Testis (tissue), 2 donors: ENCODE measurements at regions not wholly inside any gene's neighbourhood (a gene's known extent, or its start where the extent isn't known, plus 50 kb on each side); places are given as distances from the start of the nearest gene placed in this dataset.

Source experiments
- DNase-seq: peaks from one replicate; pipeline ENCODE4 v3.0.0-alpha.2; 2019
- H3K27ac ChIP-seq, 2 donors: fragments of 200-600 bp; sonication (generic); one replicate each; pipeline ENCODE4 v1.5.1; 2019
- H3K27me3 ChIP-seq: fragments of 200-600 bp; sonication (generic); one replicate; pipeline ENCODE4 v1.5.1; 2019
- H3K36me3 ChIP-seq: fragments of 200-600 bp; sonication (generic); one replicate; pipeline ENCODE4 v1.5.1; 2017; ENCODE audit warnings: low read depth; ENCODE audit errors: missing control alignments
- H3K4me1 ChIP-seq: fragments of 200-600 bp; sonication (generic); one replicate; pipeline ENCODE4 v1.5.1; 2019
- H3K4me3 ChIP-seq, 2 donors: fragments of 200-600 bp; sonication (generic); one replicate each; pipeline ENCODE4 v1.5.1; 2017 to 2019
- H3K9me3 ChIP-seq: fragments of 200-600 bp; sonication (generic); one replicate; pipeline ENCODE4 v1.5.1; 2017
- POLR2A ChIP-seq: fragments of 450-650 bp; IDR thresholded peaks from one replicate; pipeline ENCODE4 v1.6.1; 2017; ENCODE audit warnings: antibody characterized with exemption, mild to moderate bottlenecking, moderate library complexity
- WGBS, 2 donors: methylation state at CpG; one replicate each; pipeline ENCODE4 v1.1.5; 2018; 5-methylcytosine and 5-hydroxymethylcytosine counted together
- intact Hi-C: fragments of 100-400 bp; cut with DNase I; formaldehyde crosslinking; loops from one replicate; pipeline ENCODE4 v1.15.1; 2023; ENCODE audit warnings: low total_unique reads
- TF ChIP-seq, protein P1 (sequence below), 3 experiments: fragments of 450-650 bp in 2 of 3; fragments of 200-600 bp in 1 of 3; sonication (generic) in 1 of 3; IDR thresholded peaks; one replicate each; pipeline ENCODE4 v1.5.1; 2016 to 2019; ENCODE audit warnings: antibody characterized with exemption in 3 of 3, mild to moderate bottlenecking in 2 of 3, moderate library complexity in 1 of 3

GRCh38 chr13:84749126-84749525 is 866.9 kb upstream of the SLITRK1 start:
- no peaks in the 10 kb centered on the region for H3K36me3 ChIP-seq
- H3K9me3 ChIP-seq: no peaks in the 10 kb centered on the region
- no peak overlapping the region for H3K4me3 ChIP-seq
- H3K4me1 ChIP-seq: no peaks in the 10 kb centered on the region
- intact Hi-C loops: no loop called here
- no peak for DNase-seq
- no peak for TF ChIP-seq POLR2A
- TF ChIP-seq, protein P1, sequence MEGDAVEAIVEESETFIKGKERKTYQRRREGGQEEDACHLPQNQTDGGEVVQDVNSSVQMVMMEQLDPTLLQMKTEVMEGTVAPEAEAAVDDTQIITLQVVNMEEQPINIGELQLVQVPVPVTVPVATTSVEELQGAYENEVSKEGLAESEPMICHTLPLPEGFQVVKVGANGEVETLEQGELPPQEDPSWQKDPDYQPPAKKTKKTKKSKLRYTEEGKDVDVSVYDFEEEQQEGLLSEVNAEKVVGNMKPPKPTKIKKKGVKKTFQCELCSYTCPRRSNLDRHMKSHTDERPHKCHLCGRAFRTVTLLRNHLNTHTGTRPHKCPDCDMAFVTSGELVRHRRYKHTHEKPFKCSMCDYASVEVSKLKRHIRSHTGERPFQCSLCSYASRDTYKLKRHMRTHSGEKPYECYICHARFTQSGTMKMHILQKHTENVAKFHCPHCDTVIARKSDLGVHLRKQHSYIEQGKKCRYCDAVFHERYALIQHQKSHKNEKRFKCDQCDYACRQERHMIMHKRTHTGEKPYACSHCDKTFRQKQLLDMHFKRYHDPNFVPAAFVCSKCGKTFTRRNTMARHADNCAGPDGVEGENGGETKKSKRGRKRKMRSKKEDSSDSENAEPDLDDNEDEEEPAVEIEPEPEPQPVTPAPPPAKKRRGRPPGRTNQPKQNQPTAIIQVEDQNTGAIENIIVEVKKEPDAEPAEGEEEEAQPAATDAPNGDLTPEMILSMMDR (IDR thresholded peaks at IDR 0.05): no peak
- H3K27ac ChIP-seq: no peak overlapping the region
- H3K27me3 ChIP-seq: no peaks in the 10 kb centered on the region
- WGBS, 2 donors: 59 to 75% methylated on average over 1 of the region's 1 CpG

- WGBS, 2 donors: 92 to 95% methylated on average over 5 of the region's 5 CpGs
- H3K36me3 ChIP-seq: no peaks in the 10 kb centered on the region
- intact Hi-C loops: no loop called here
- no peak overlapping the region for H3K27ac ChIP-seq
- no peaks in the 10 kb centered on the region for H3K9me3 ChIP-seq
- DNase-seq: no peak
- TF ChIP-seq, protein P1 (IDR thresholded peaks at IDR 0.05): no peak
- TF ChIP-seq POLR2A: no peak
- no peaks in the 10 kb centered on the region for H3K4me1 ChIP-seq
- H3K27me3 ChIP-seq: no peaks in the 10 kb centered on the region
- H3K4me3 ChIP-seq: no peak overlapping the region
Measured at GRCh38 chr13:84745051-84745551, 862.8 kb upstream of the SLITRK1 start.

DNA sequence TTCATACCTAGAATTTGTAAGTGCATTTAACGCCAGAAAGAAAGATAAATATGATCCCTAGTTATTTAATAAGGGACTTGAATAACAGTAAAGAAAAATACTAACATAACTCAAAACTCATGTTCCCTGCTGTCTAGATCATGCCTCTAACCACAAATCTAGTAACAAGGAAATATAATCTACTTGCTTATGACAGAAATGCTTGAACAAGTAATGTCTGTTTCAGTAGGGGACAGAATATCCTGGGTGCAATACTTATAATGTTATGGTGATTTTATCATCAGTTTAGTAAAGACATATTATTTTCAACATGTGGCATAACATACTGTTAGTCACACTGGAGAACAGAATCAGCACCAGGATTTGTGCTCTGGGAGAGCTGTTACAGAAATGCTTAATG is 861.9 kb upstream of the SLITRK1 start:
- Histone ChIP-seq H3K4me1 (no peaks in the 10 kb centered on the region), H3K36me3 (no peaks in the 10 kb centered on the region), H3K4me3 (no peak overlapping the region), H3K27ac (no peak overlapping the region), H3K27me3 (no peaks in the 10 kb centered on the region), H3K9me3 (no peaks in the 10 kb centered on the region)
- TF ChIP-seq, protein P1 (IDR thresholded peaks at IDR 0.05): no peak
- no peak for TF ChIP-seq POLR2A
- intact Hi-C loops: no loop called here
- WGBS, 2 donors: 46 to 86% methylated on average over 1 of the region's 1 CpG
- DNase-seq: no peak

GRCh38 chr13:84741253-84741652 is 859.0 kb upstream of the SLITRK1 start:
- Histone ChIP-seq H3K27me3 (no peaks in the 10 kb centered on the region), H3K27ac (no peak overlapping the region), H3K4me1 (no peaks in the 10 kb centered on the region), H3K9me3 (no peaks in the 10 kb centered on the region), H3K4me3 (no peak overlapping the region), H3K36me3 (no peaks in the 10 kb centered on the region)
- TF ChIP-seq, protein P1 (IDR thresholded peaks at IDR 0.05): no peak
- TF ChIP-seq POLR2A: no peak
- DNase-seq: no peak
- intact Hi-C loops: no loop called here

GRCh38 chr13:84739021-84739420 is 856.7 kb upstream of the SLITRK1 start:
- intact Hi-C loops: no loop called here
- 78 to 87% methylated on average over 2 of the region's 2 CpGs for WGBS, 2 donors
- Histone ChIP-seq H3K4me3 (no peak overlapping the region), H3K27ac (no peak overlapping the region), H3K9me3 (no peaks in the 10 kb centered on the region), H3K4me1 (no peaks in the 10 kb centered on the region), H3K27me3 (no peaks in the 10 kb centered on the region), H3K36me3 (no peaks in the 10 kb centered on the region)
- no peak for DNase-seq
- TF ChIP-seq, protein P1 (IDR thresholded peaks at IDR 0.05): no peak
- TF ChIP-seq POLR2A: no peak
